GM11168 (cell line): ENCODE measurements at regions not wholly inside any gene's neighbourhood (a gene's known extent, or its start where the extent isn't known, plus 50 kb on each side); places are given as distances from the start of the nearest gene placed in this dataset.

Experiments used
- in situ Hi-C: fragments of 300-500 bp; cut with MboI; formaldehyde crosslinking; loops from one replicate; pipeline ENCODE4 v1.12.0; 2022; ENCODE audit warnings: low sequenced_read_pairs; ENCODE audit not compliant: unreplicated experiment

DNA sequence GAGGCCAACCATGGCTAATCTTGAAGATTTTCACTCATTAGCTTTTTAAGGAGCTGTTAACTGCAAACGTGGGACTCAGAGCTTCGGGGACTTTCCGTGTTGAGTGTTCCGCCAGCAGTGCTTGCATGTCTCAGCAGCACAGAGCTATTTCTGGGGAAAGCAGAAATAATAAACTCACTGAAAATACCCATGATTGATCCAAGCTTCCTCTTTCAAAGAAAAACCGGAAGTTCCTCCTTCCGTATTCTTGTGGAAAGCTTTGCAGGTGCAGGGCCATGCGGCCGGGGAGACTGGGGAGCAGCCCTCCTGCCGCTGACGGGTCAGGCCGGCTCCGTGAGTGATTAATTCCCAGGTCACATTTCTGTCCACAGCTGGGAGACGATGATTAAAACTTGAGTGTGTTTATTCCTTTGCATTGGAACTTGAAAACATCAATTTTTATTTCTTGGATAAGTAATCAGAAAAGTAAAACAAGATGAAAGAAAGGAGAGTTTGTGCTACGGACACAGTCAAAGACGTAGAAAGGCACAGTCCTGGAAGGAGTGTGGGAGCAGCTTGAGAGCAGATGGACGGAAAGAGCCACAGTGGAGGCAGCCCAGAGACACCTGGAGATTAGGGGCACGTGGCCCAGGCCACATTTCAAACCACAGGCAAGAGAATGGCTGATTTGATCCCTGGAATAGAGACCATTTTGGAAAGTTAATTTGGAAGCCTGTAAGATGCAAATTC, 54.2 kb upstream of the CTDP1 start:
- in situ Hi-C loops, result loop anchor here (25.0 kb wide), 1 partner anchor 238 kb away; the partner anchor contains the start of gene NFATC1

DNA sequence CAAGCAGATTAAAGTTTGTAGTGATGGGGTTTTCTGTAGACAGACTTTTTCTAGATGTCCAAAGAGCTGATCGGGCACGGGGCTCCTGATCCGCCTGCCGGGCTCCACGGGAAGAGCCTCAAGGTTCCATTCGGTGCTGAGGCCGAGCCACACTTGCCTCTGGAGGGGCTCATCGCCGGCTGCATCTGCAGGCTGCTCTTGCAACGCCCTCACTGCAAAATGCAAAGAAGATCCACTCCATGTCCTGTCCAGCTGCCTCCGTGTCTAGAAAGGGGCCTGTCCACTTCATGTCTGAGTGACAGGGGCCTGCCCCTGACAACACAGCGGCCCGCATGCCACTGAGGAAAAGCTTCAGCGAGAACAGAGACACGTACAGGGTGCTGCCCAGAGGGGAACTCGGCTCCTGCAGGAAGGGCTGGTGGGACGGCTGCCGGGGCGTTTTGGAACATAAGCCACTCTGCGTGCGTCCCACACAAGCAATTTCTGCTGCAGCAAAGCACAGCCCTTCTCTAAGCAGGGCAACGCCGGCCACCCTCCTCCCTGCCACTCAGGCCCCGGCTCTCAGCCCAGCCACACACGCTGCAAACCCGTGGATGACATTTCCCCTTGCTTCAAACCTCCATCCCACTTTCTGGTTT, 53.6 kb upstream of the CTDP1 start:
- in situ Hi-C loops, result loop anchor here (25.0 kb wide), 1 partner anchor 239 kb away; the partner anchor contains the start of gene NFATC1

GRCh38 chr18:79626905-79627749, 52.5 kb upstream of the CTDP1 start:
- in situ Hi-C loops, result loop anchor here (25.0 kb wide), 1 partner anchor 240 kb away; the partner anchor contains the start of gene NFATC1

DNA sequence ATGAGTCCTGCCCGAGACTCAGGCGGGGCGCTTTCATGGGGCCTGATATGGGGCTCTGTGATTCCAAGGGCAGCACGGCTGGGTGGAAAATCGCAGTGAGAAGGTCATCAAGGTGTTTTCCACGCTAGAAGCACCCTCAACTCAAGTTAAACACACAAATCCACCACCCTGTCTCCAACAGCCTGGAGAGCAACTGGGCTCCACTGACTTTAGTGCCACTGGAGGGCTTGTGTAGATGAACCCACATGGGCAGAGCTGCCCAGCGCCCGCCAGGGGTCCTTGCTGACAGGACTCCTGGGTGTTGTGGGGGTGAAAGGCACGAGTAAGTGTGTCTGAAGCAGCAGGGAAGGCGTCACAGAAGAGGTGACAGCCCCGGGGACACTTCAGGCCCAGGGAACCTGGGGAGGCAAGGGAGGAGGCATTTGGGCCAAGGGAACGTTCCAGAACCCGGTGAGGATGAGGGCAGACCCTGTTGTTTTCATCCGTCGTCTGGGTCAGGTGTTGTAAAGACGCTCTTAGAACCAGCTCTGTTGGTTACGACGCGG, 51.8 kb upstream of the CTDP1 start:
- in situ Hi-C loops, result loop anchor here (25.0 kb wide), 1 partner anchor 241 kb away; the partner anchor contains the start of gene NFATC1

DNA sequence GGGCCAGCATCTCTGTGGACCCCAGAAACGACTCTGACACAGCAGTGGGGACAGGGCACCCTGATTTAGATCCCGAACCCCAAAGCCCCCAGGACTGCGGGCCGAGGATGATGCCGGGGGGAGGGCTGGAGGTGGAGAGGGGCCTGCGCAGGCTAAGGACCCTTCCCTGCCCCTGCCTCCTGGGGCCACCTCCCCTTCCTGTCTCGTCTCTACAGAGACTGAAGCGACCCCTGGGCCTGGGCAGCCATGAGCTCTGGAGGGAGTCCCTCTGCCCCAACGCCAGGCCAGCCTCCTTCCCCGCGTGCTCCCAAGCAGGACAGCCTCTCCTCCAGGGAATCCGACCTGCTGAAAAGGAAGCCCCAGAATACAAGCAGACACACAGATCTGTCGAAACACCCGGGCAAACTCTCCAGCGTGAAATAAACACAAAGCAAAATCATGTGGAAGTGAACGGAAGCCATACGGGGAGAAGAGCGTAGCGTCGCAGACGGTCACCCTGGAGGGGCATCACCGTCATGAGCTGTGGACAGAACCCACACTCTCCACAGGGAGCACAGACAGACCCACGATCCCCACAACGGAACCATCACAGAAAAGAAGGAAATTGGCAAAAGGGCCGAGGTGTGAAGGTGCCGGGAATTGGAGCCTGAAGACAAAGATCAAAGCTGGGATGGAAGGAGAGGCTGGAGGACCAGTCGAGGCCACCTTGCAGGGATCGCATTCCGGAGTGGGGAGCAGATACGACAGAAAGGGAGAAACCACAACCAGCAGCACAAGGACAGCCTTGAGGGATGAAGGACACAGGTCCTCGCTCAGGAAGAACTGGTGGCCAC, 51.0 kb upstream of the CTDP1 start:
- in situ Hi-C loops, result loop anchor here (25.0 kb wide), 1 partner anchor 241 kb away; the partner anchor contains the start of gene NFATC1

DNA sequence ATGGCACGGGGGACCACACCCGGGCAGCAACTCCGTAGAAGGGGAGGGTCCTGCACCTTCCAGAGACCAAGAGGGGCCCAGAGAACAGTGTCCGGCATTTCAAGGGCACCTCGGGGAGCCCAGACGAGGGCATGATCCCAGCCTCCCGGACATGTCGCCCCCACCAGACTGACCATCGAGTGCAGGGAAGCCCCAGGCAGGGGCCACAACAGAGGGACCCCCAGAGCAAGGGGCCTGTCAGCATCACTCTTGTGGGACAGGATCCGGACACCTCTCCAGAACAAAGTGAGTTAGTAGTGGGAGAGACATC, 50.4 kb upstream of the CTDP1 start:
- in situ Hi-C loops, result loop anchor here (25.0 kb wide), 1 partner anchor 242 kb away; the partner anchor contains the start of gene NFATC1

- in situ Hi-C loops, result loop anchor here (25.0 kb wide), 1 partner anchor 242 kb away; the partner anchor contains the start of gene NFATC1
Observed at GRCh38 chr18:79629606-79630005, 50.0 kb upstream of the CTDP1 start.
